Heart left ventricle (tissue), 13 donors: ENCODE measurements at regions not wholly inside any gene's neighbourhood (a gene's known extent, or its start where the extent isn't known, plus 50 kb on each side); places are given as distances from the start of the nearest gene placed in this dataset.
"Not testable (repeated sequence)": the region's sequence is repeated elsewhere in the genome, so short reads cannot be mapped to it uniquely, and the experiment has no call there.

Experiments
- CTCF ChIP-seq, 12 donors: fragments of 200-600 bp; sonication (generic) in 4 of 12; IDR thresholded peaks; one replicate each; pipeline versions ENCODE4 v1.5.0 to v1.8.0; 2018 to 2022; ENCODE audit warnings: antibody characterized with exemption in 12 of 12, mild to moderate bottlenecking in 5 of 12
- POLR2A ChIP-seq, 2 donors: fragments of 450-650 bp; IDR thresholded peaks; one replicate each; pipeline ENCODE4 v1.6.1; 2017; ENCODE audit warnings: antibody characterized with exemption in 2 of 2, mild to moderate bottlenecking in 2 of 2, moderate library complexity in 2 of 2
- donor health status: ischemic (EF 13 %, LVEDD 7.1; RV severe dilation, severe dysfunction).
- donor health status: DM: no; HTN: yes; CAD: no.
- donor health status: DM: no; HTN: no; CAD: no.
- donor health status: ischemic (EF 25% LVEDD 6.9; RV normal size, moderate dysfunction).
- donor health status: ischemic (EF 25% LVEDD 5.7; RV mildly dilated, moderate dysfunction).
- donor health status: ischemic (EF 35%, LVEDD 5.7; RV mildly dilated, moderate dysfunction).
- donor health status: nonischemic (EF 11% LVEDD 7.7; RV severe dilation, severe dysfunction).
- donor health status: DM: yes; HTN: yes; CAD: no.
- donor health status: PGD.
- donor health status: ischemic (EF 29% LVEDD 5.4; RV normal size, mild dysfunction).
- donor health status: nonischemic (EF 23%, LVEDD 6.1; RV moderate dilation, normal function).

DNA sequence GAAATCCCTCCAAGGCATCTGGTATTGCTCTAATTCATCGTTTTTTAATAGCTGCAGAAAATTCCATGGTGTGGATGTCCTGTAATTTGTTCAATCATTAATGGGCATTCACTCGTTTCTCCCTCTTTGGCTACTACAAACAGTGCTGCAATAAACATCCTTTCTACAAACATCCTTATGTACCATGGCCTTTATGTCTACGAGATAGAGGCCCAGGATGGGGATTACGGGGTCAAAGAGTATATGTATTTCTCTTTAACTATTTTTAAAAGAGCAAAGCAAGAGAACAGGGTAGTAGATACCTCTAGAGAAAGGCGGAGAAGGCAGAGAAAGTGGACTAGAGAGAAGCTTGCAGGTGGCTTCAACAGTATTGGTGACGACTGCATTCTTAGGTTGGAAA lies 94.1 kb downstream of the RPS15A start:
- not testable (repeated sequence) for TF ChIP-seq CTCF, POLR2A (IDR thresholded peaks at IDR 0.05)
